ENCODE measurements at regions not wholly inside any gene's neighbourhood (a gene's known extent, or its start where the extent isn't known, plus 50 kb on each side); places are given as distances from the start of the nearest gene placed in this dataset.
"Not testable (repeated sequence)": the region's sequence is repeated elsewhere in the genome, so short reads cannot be mapped to it uniquely, and the experiment has no call there.

GRCh38 chr1:149269001-149269702 is 165.8 kb upstream of the NBPF9 start:
- TF ChIP-seq CTCF (IDR thresholded peaks at IDR 0.05; ENCODE audit: insufficient read depth, low read length, poor library complexity, severe bottlenecking); EZH2phosphoT487 (conservative IDR thresholded peaks at IDR 0.05; ENCODE audit: low read length): not testable (repeated sequence)
